HCT116 (cell line): ENCODE measurements at regions not wholly inside any gene's neighbourhood (a gene's known extent, or its start where the extent isn't known, plus 50 kb on each side); places are given as distances from the start of the nearest gene placed in this dataset.
A peak's percentile ranks its signal among the peaks of the same experiment; 100 is the strongest.

Experiments used
- EZH2 ChIP-seq: fragments of 200-600 bp; sonication (generic); IDR thresholded peaks from 2 replicates; pipeline ENCODE4 v1.6.1; 2017; ENCODE audit warnings: antibody characterized with exemption, mixed run types
- EZH2phosphoT487 ChIP-seq: fragments of 200-600 bp; IDR thresholded peaks from 2 replicates; pipeline ENCODE4 v1.6.1; 2018; ENCODE audit warnings: antibody characterized with exemption, borderline replicate concordance
- POLR2A ChIP-seq: IDR thresholded peaks from 2 replicates; pipeline ENCODE4 v1.7.0; 2011; ENCODE audit warnings: borderline replicate concordance; ENCODE audit not compliant: insufficient read depth, insufficient read length; ENCODE audit errors: extremely low read depth
- POLR2AphosphoS5 ChIP-seq: IDR thresholded peaks from 2 replicates; pipeline ENCODE4 v1.6.1; 2011; ENCODE audit warnings: mild to moderate bottlenecking, low read depth, low read length, moderate library complexity
- YY1 ChIP-seq: IDR thresholded peaks from 2 replicates; pipeline ENCODE4 v1.6.1; 2011; ENCODE audit warnings: low read length, low read depth, moderate library complexity, mild to moderate bottlenecking; ENCODE audit not compliant: insufficient replicate concordance; ENCODE audit errors: extremely low read depth
- ZNF274 ChIP-seq: fragments of 200-500 bp; sonication (Bioruptor generic); IDR thresholded peaks from 2 replicates; pipeline ENCODE4 v1.6.1; 2014; ENCODE audit warnings: mild to moderate bottlenecking, low read depth, low read length, inconsistent platforms
- TF ChIP-seq, protein P1 (sequence below), 3 experiments: fragments of 200-600 bp in 1 of 3; sonication (generic) in 1 of 3; IDR thresholded peaks in 2 of 3; conservative IDR thresholded peaks in 1 of 3; 2 replicates each; pipeline ENCODE4 v1.5.1; 2012 to 2017; ENCODE audit warnings: low read depth in 2 of 3, low read length in 2 of 3, antibody characterized with exemption in 1 of 3, borderline replicate concordance in 1 of 3, control low read depth in 1 of 3, mild to moderate bottlenecking in 1 of 3, mixed read lengths in 1 of 3, mixed run types in 1 of 3, moderate library complexity in 1 of 3; ENCODE audit not compliant: insufficient read depth in 1 of 3
- TF ChIP-seq, protein P2 (sequence below): IDR thresholded peaks from 2 replicates; pipeline ENCODE4 v1.6.1; 2012
- TF ChIP-seq, protein P3 (sequence below): IDR thresholded peaks from 2 replicates; pipeline ENCODE4 v1.6.1; 2011; ENCODE audit warnings: mild to moderate bottlenecking, low read length, moderate library complexity; ENCODE audit not compliant: insufficient replicate concordance; ENCODE audit errors: extremely low read depth

- TF ChIP-seq, protein P1, sequence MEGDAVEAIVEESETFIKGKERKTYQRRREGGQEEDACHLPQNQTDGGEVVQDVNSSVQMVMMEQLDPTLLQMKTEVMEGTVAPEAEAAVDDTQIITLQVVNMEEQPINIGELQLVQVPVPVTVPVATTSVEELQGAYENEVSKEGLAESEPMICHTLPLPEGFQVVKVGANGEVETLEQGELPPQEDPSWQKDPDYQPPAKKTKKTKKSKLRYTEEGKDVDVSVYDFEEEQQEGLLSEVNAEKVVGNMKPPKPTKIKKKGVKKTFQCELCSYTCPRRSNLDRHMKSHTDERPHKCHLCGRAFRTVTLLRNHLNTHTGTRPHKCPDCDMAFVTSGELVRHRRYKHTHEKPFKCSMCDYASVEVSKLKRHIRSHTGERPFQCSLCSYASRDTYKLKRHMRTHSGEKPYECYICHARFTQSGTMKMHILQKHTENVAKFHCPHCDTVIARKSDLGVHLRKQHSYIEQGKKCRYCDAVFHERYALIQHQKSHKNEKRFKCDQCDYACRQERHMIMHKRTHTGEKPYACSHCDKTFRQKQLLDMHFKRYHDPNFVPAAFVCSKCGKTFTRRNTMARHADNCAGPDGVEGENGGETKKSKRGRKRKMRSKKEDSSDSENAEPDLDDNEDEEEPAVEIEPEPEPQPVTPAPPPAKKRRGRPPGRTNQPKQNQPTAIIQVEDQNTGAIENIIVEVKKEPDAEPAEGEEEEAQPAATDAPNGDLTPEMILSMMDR (IDR thresholded peaks at IDR 0.05 in 2 of 3, conservative IDR thresholded peaks at IDR 0.05 in 1 of 3; ENCODE audit: borderline replicate concordance in 1 of 3, insufficient read depth in 1 of 3, low read depth in 2 of 3, low read length in 2 of 3), result peak; percentile 35 to 54 (median 43); a peak in 4 of 6 replicates
- TF ChIP-seq EZH2 (no peak), POLR2A (no peak), EZH2phosphoT487 (no peak), ZNF274 (no peak), POLR2AphosphoS5 (no peak), YY1 (no peak)
- TF ChIP-seq, protein P2, sequence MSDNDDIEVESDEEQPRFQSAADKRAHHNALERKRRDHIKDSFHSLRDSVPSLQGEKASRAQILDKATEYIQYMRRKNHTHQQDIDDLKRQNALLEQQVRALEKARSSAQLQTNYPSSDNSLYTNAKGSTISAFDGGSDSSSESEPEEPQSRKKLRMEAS, result no peak
- TF ChIP-seq, protein P3, sequence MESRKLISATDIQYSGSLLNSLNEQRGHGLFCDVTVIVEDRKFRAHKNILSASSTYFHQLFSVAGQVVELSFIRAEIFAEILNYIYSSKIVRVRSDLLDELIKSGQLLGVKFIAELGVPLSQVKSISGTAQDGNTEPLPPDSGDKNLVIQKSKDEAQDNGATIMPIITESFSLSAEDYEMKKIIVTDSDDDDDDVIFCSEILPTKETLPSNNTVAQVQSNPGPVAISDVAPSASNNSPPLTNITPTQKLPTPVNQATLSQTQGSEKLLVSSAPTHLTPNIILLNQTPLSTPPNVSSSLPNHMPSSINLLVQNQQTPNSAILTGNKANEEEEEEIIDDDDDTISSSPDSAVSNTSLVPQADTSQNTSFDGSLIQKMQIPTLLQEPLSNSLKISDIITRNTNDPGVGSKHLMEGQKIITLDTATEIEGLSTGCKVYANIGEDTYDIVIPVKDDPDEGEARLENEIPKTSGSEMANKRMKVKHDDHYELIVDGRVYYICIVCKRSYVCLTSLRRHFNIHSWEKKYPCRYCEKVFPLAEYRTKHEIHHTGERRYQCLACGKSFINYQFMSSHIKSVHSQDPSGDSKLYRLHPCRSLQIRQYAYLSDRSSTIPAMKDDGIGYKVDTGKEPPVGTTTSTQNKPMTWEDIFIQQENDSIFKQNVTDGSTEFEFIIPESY, result no peak
These were observed 280.2 kb upstream of the SLC7A11 start for GRCh38 chr4:138522366-138522765.
